ENCODE measurements at regions not wholly inside any gene's neighbourhood (a gene's known extent, or its start where the extent isn't known, plus 50 kb on each side); places are given as distances from the start of the nearest gene placed in this dataset.
A peak's percentile ranks its signal among the peaks of the same experiment; 100 is the strongest.
"Not testable (repeated sequence)": the region's sequence is repeated elsewhere in the genome, so short reads cannot be mapped to it uniquely, and the experiment has no call there.

DNA sequence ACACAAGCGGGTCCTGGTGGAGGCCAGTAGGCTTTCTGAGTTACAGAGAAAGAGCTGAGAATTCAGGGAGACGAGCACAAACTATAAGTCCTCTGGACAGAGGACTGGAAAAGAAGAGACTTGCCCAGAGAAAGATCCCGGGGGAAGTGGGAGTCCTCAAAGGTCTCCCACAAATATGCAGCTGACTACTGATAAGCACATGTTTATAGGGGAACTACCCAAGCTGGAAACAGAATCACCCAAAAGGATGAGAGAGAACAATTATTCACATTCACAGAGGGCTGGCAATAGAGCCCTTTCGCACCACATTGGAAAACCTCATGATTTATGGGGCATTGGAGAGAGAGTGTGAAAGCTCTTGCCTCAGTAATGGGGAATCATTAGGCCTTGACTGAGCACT lies 337.6 kb downstream of the IRS1 start:
- H3K4me3 ChIP-seq (ENCODE audit: low read depth, low read length) = no peak overlapping the region
- DNase-seq (ENCODE audit: low read depth) = no peak

GRCh38 chr2:226456144-226456543 lies 343.5 kb downstream of the IRS1 start:
- DNase-seq (ENCODE audit: low read depth); H3K4me3 ChIP-seq (ENCODE audit: low read depth, low read length): not testable (repeated sequence)

GRCh38 chr2:226452768-226453167 lies 346.9 kb downstream of the IRS1 start:
- no peak overlapping the region for H3K4me3 ChIP-seq (ENCODE audit: low read depth, low read length)
- DNase-seq (ENCODE audit: low read depth) = no peak

- DNase-seq (ENCODE audit: low read depth) = no peak
- H3K4me3 ChIP-seq (ENCODE audit: low read depth, low read length) = no peak overlapping the region
Measured at GRCh38 chr2:226451486-226451885, 348.1 kb downstream of the IRS1 start.

- no peak overlapping the region for H3K4me3 ChIP-seq (ENCODE audit: low read depth, low read length)
- DNase-seq (ENCODE audit: low read depth) = no peak
Measured at GRCh38 chr2:226450141-226450540, 349.5 kb downstream of the IRS1 start.

DNA sequence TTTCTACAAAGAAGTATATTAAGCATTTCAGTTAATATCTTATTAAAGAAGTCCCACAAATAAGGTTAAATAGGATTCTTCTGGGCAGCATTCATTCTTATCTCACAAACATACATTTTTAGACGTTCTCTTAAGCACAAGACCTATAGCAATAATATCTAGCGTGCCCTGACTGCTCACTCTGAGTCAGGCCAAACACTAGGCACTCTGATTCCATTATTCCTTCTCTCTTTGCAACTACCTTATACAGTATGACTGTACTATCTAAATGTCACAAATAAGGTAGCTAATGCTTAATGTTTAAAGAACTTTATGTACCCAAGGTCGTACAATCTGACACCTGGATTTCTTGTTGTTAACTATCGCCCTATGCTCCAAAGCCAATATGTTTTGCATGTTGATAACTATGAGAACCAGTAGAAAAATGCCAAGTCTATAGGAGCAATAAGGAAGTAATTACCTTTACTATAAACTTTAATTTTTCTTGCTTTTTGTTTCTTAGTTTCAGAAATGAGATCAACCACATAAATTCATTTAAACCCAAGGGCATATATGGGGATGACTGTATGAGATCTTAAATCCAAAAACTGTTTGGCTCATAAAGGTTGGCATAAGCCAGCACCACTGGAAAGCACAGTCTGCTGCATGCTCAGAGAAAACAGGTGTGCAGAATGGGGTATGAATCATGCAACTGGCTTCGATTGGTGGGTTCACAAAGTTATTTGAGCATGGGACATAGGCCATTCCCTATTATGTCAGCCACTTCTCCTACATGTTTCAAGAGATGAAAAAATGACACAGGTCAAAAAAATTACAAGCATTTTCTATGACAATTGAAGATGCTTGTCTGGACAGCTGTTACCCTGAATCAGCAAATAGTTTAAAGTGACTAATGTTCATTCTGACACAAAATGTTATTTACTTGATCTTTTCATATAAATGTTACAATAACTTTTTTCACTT lies 352.0 kb downstream of the IRS1 start:
- DNase-seq (ENCODE audit: low read depth) = peak; percentile 51
- no peak overlapping the region for H3K4me3 ChIP-seq (ENCODE audit: low read depth, low read length)

DNA sequence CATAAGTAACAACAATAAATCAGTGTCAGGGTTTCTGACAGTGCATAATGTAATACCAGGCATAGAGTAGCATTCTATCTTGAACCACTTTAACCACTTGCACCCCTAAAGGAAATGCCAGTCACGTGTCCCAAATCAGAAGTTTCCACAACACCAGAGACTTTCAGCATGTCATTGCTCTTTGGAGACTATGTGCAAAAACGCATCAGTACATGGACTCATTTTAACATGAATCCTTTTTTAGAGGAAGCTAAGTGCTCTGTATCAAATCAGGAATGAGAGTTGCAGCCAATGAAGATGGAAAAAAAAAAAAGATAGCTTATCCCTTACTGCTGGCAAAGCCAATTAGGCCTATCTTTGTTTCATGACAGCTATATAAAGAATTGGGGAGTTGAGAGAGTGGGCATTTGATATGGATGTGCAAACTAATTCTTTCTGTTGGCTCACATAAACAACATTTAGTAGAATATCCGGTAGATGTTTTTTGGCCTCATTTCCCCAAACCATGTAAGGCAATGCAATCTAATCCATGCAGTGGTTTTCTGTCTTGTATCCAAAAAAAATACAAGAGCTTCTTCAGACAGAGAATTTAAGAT lies 353.1 kb downstream of the IRS1 start:
- no peak overlapping the region for H3K4me3 ChIP-seq (ENCODE audit: low read depth, low read length)
- peak; percentile 72 for DNase-seq (ENCODE audit: low read depth)

GRCh38 chr2:226445216-226445861 lies 354.3 kb downstream of the IRS1 start:
- no peak overlapping the region for H3K4me3 ChIP-seq (ENCODE audit: low read depth, low read length)
- no peak for DNase-seq (ENCODE audit: low read depth)

DNA sequence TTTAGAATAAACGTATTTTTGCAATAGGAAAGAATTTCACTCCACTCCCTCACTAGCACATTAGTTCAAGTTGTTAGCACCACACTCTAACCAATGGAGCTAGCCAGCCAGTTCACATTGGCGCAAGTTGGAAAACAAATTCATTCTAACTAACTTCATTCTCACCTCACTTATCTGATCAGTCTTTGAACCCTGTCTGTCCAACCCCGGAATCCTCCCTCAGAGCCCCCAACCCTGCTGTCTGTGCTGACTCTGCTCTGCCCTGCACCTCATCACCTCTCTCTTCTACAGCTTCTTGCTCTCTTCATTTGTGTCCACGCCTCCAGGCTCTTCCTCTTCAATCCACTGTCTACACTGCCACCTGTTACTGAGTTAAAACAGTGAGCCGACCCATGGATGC lies 356.5 kb downstream of the IRS1 start:
- DNase-seq (ENCODE audit: low read depth) = no peak

GRCh38 chr2:226440127-226440918 lies 359.3 kb downstream of the IRS1 start:
- peak; percentile 49 for DNase-seq (ENCODE audit: low read depth)

More for the DNA sequence above, 356.5 kb downstream of the IRS1 start:
- H3K4me3 ChIP-seq (ENCODE audit: low read depth, low read length) = no peak overlapping the region

GRCh38 chr2:226439337-226439736 lies 360.3 kb downstream of the IRS1 start:
- no peak overlapping the region for H3K4me3 ChIP-seq (ENCODE audit: low read depth, low read length)
- DNase-seq (ENCODE audit: low read depth) = no peak

More at GRCh38 chr2:226440127-226440918, 359.3 kb downstream of the IRS1 start:
- H3K4me3 ChIP-seq (ENCODE audit: low read depth, low read length) = no peak overlapping the region

DNA sequence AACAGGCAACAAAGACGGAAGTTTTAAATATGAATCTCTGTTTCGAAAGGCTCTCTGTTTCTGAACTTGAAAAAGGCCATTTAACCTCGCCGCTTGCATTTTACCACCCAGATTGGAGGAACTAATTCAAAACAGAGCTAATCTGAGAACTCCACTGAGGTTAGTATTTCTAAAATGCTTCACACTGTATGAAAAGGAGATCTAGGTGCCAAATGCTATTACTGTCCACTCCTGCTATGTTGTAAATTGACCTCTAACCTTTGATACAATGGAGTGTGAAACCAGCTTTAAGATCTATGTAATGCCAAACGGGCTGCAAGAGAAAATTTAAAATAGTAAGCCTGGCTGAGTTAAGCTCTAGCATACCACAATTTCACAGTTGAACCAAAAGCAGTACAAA lies 364.5 kb downstream of the IRS1 start:
- DNase-seq (ENCODE audit: low read depth) = no peak
- no peak overlapping the region for H3K4me3 ChIP-seq (ENCODE audit: low read depth, low read length)

- no peak for DNase-seq (ENCODE audit: low read depth)
- H3K4me3 ChIP-seq (ENCODE audit: low read depth, low read length) = no peak overlapping the region
Measured at GRCh38 chr2:226434702-226435101, 364.9 kb downstream of the IRS1 start.

- no peak overlapping the region for H3K4me3 ChIP-seq (ENCODE audit: low read depth, low read length)
- no peak for DNase-seq (ENCODE audit: low read depth)
Measured at GRCh38 chr2:226431288-226431948, 368.2 kb downstream of the IRS1 start.

DNA sequence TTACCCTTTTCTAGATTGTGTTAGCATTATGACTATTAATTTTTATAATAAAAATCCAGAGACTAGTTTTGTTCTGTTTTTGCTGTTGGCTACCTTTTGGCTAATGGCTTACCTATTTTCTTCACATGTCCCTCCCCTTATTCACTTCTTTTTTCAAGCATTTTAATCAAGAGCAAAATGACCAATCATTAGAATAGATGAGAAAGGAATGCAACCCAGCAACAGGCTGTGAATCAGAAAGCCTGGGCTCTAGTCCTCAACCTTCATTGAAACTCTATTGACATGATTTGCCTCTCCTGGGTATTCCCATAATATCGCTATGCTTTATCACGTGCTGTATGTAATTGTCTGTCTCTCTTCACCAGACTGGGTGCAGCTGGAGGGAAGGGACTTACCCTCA lies 370.1 kb downstream of the IRS1 start:
- no peak for DNase-seq (ENCODE audit: low read depth)
- H3K4me3 ChIP-seq (ENCODE audit: low read depth, low read length) = no peak overlapping the region

- peak; percentile 86 for DNase-seq (ENCODE audit: low read depth)
- H3K4me3 ChIP-seq (ENCODE audit: low read depth, low read length) = no peak overlapping the region
Measured at GRCh38 chr2:226427538-226428307, 371.9 kb downstream of the IRS1 start.

DNA sequence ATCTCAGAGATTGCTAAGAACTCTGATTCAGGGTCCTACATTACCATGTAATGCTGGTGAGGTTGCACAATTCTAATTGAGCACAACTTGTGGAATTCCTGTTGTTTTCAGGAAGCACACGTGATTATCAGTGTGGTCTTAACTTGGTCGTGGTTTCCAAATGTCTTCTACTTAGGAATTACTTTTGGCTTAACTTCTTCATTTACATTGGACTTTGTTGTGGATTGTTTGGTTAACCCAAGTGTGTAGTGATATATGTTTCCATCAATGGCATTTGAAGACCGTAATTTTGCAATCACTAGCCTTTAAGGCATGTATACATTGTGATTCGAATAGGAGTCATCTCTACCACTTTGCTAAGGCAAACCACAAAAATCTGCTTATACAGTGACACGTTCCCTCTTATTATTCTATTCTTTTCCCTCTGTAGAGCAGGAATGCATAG lies 373.3 kb downstream of the IRS1 start:
- peak; percentile 98 for DNase-seq (ENCODE audit: low read depth)
- H3K4me3 ChIP-seq (ENCODE audit: low read depth, low read length) = no peak overlapping the region

DNA sequence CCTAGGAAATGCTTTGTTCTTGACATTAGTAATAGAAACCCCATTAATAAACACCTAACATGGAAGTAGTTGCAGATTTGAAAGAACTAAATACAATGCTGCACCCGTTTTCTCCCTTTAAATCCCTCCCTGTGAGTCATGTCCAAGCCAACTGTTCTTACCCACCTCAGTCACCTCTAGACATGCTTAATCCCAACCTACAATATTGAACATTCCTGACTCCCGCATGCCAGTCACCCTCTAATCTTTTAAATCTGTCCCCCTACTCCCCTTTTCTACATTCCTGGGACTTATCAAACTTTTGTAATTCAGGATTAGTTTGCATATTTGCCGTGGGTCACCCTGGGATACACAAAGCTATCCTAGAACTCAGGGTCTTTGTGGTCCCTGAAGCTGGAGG lies 374.6 kb downstream of the IRS1 start:
- H3K4me3 ChIP-seq (ENCODE audit: low read depth, low read length) = no peak overlapping the region
- no peak for DNase-seq (ENCODE audit: low read depth)
